ENCODE measurements at regions not wholly inside any gene's neighbourhood (a gene's known extent, or its start where the extent isn't known, plus 50 kb on each side); places are given as distances from the start of the nearest gene placed in this dataset.

DNA sequence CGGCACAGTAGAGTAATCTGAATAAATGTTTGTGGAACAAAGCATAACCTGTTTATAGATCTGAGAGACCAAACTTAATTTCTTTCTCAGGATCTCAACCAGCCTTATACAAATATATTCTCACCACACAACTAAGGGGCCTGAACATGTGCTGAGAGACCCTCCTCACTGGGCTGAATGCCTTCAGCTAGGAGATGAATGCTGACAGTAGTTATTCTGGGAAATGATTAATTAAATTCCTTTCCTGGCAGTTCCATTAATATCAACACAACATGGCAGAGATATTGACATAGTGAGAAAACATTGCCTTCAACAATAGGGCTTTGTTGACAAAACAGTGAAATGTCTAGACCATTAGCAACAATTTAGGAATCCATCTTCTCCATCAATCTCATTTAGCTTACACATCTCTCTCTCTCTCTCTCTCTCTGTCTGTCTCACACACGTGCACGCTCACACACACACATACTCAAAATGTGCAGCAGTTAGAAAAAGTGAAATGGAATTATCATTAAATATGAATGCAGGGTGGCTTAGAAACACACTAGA, 780.8 kb upstream of the CDH8 start:
- TF ChIP-seq, protein P1, sequence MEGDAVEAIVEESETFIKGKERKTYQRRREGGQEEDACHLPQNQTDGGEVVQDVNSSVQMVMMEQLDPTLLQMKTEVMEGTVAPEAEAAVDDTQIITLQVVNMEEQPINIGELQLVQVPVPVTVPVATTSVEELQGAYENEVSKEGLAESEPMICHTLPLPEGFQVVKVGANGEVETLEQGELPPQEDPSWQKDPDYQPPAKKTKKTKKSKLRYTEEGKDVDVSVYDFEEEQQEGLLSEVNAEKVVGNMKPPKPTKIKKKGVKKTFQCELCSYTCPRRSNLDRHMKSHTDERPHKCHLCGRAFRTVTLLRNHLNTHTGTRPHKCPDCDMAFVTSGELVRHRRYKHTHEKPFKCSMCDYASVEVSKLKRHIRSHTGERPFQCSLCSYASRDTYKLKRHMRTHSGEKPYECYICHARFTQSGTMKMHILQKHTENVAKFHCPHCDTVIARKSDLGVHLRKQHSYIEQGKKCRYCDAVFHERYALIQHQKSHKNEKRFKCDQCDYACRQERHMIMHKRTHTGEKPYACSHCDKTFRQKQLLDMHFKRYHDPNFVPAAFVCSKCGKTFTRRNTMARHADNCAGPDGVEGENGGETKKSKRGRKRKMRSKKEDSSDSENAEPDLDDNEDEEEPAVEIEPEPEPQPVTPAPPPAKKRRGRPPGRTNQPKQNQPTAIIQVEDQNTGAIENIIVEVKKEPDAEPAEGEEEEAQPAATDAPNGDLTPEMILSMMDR (conservative IDR thresholded peaks at IDR 0.05): no peak
- no peak for TF ChIP-seq ZFX (IDR thresholded peaks at IDR 0.05)

All from C4-2B (cell line).